ENCODE measurements at regions not wholly inside any gene's neighbourhood (a gene's known extent, or its start where the extent isn't known, plus 50 kb on each side); places are given as distances from the start of the nearest gene placed in this dataset.

DNA sequence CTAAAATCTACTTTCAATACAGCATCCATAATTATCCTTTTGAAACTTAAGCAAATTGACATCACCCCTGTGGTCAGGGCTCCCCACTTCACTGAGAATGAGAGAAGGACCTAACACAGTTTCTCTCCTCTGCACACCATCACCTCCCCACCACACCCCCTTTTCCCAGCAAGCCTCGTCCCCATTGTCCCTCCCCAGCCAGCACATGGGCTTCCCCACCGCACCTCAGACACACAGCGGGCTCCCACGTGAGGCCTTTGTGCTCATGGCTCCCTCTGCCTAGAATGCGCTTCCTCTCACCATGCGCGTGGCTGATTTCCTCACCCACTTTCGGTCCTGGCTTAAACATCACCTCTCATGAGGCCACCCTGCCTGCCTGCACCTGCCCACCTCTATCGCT is 639.0 kb upstream of the FRG1 start:
- no peak overlapping the region for H3K4me3 ChIP-seq (ENCODE audit: low read depth, low read length)
- DNase-seq (ENCODE audit: low read depth), result no peak
- TF ChIP-seq, protein P1, sequence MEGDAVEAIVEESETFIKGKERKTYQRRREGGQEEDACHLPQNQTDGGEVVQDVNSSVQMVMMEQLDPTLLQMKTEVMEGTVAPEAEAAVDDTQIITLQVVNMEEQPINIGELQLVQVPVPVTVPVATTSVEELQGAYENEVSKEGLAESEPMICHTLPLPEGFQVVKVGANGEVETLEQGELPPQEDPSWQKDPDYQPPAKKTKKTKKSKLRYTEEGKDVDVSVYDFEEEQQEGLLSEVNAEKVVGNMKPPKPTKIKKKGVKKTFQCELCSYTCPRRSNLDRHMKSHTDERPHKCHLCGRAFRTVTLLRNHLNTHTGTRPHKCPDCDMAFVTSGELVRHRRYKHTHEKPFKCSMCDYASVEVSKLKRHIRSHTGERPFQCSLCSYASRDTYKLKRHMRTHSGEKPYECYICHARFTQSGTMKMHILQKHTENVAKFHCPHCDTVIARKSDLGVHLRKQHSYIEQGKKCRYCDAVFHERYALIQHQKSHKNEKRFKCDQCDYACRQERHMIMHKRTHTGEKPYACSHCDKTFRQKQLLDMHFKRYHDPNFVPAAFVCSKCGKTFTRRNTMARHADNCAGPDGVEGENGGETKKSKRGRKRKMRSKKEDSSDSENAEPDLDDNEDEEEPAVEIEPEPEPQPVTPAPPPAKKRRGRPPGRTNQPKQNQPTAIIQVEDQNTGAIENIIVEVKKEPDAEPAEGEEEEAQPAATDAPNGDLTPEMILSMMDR (conservative IDR thresholded peaks at IDR 0.05; ENCODE audit: low read depth, low read length), result no peak

DNA sequence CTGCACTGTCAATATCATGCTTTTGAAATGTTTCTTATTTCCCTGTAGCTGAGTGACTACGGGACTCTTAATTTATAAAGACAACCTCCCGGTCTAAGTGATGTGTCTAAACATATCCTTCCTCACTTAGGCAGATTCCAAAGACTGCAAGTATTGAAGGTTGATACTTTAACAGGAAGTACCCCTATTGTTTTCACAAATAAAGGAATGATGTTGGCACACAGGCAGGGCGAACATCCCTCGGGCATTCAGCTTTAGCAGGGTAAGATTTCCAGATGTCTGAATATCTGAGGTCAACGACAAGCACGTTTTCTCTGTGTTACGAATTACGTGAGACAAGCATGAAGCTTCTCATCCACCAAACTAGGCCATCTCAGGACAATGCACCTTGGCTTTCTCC is 638.0 kb upstream of the FRG1 start:
- TF ChIP-seq, protein P1 (conservative IDR thresholded peaks at IDR 0.05; ENCODE audit: low read depth, low read length), result no peak
- DNase-seq (ENCODE audit: low read depth), result no peak

DNA sequence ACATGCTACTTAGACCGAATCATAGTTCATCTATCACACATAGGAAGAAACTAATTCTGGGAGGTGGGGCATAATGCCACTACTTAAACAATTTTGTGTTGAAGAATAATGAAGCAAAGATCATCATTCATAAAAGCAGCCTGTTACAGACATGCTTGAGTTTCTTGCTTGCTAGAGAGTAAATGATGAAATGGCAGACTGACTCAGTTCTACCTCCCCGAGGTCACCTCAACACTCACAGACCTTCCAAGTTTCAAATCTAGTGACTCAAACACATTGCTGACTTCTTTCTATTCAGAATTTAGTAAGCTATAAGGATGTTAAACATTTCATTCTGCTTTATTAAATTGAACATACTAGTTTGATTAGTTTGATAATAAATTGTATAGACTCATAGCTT is 636.5 kb upstream of the FRG1 start:
- TF ChIP-seq, protein P1 (conservative IDR thresholded peaks at IDR 0.05; ENCODE audit: low read depth, low read length), result no peak
- peak; percentile 2 for DNase-seq (ENCODE audit: low read depth)
- H3K4me3 ChIP-seq (ENCODE audit: low read depth, low read length), result no peak overlapping the region

More for the DNA sequence above, 638.0 kb upstream of the FRG1 start:
- no peak overlapping the region for H3K4me3 ChIP-seq (ENCODE audit: low read depth, low read length)

DNA sequence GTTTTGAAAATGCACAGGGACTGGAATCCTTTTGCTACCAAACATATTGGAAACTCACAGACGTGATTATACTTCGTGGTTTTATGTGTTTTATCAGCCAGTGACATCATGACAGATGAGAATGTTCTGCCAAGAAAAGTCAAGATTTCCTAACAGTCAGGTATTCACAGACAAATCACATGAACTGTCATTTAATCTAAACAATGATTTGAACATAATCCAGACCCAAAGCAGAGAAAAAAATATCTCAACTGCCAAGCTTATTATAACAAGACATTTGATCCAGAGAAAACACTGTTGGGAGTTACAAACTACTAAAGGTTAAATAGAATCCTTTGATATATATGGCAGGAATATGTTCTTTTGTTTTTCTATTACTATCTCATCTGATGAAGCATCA is 635.9 kb upstream of the FRG1 start:
- peak; percentile 5 for DNase-seq (ENCODE audit: low read depth)

DNA sequence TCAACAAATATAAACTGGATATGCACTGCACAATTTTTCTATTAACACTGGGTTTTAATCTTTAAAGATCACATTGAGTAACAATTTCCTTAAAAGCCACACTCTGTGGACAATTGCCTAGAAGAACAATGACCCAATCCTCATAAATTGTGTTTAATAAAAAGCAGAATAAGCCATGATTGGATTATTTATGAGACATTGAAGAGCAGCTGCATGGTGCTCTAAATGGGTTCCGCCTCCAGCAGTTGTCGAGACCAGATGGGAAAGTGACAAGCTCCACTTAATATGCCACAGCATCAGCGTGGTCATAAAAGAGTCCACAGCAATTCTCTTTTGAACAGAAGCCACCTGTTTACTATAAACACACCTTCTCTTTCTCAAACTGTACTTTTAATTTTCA is 635.2 kb upstream of the FRG1 start:
- no peak overlapping the region for H3K4me3 ChIP-seq (ENCODE audit: low read depth, low read length)
- DNase-seq (ENCODE audit: low read depth), result no peak
- TF ChIP-seq, protein P1 (conservative IDR thresholded peaks at IDR 0.05; ENCODE audit: low read depth, low read length), result no peak

More for the DNA sequence above, 635.9 kb upstream of the FRG1 start:
- no peak overlapping the region for H3K4me3 ChIP-seq (ENCODE audit: low read depth, low read length)
- TF ChIP-seq, protein P1 (conservative IDR thresholded peaks at IDR 0.05; ENCODE audit: low read depth, low read length), result no peak

DNA sequence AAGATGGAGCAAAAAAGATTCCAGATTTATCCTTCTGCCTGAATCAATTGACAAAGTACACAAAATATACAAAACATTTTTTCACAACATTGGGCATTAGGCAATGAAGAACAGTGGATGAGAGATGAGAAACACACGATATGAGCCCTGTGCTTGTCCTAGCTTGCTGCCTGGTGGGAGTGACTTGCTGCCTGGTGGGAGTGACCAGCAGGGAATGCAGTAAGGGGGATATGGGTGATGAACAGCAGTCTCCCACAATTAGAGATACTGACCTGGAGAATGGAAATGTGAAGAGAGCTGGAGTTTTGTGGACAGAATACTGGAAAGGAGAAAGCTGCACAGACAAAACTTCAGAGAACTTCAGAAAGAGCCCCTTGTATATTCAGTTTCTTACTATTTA is 629.4 kb upstream of the FRG1 start:
- no peak overlapping the region for H3K4me3 ChIP-seq (ENCODE audit: low read depth, low read length)
- TF ChIP-seq, protein P1 (conservative IDR thresholded peaks at IDR 0.05; ENCODE audit: low read depth, low read length), result no peak
- no peak for DNase-seq (ENCODE audit: low read depth)

DNA sequence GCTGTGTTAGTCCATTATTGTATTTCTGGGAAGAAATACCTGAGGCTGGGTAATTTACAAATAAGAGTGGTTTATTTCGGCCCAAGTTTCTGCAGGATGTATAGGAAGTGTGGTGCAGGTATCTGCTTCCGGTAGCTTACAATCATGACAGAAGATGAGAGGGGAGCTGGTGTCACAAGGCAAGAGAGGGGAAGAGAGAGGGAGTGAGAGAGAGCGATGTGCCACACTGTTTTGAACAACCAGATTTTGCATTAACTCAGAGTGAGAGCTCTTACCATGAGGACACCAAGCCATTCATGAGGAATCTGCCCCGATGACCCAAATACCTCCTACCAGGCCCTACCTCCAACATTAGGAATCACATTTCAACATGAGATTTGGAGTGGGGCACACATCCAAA is 627.6 kb upstream of the FRG1 start:
- H3K4me3 ChIP-seq (ENCODE audit: low read depth, low read length), result no peak overlapping the region
- TF ChIP-seq, protein P1 (conservative IDR thresholded peaks at IDR 0.05; ENCODE audit: low read depth, low read length), result no peak
- no peak for DNase-seq (ENCODE audit: low read depth)
